Calu3 (cell line): ENCODE measurements at regions not wholly inside any gene's neighbourhood (a gene's known extent, or its start where the extent isn't known, plus 50 kb on each side); places are given as distances from the start of the nearest gene placed in this dataset.

Experiments
- BruUV-seq: library from RNA; stranded (reverse); fragments of 400-500 nt; replicated peaks from 2 replicates; lab custom pipeline; 2021; lab: Mats Ljungman, UMichigan
- CTCF ChIA-PET: fragments of 300-600 bp; sonication (Branson Sonifier 250); formaldehyde crosslinking; loops from one replicate; lab custom pipeline; 2022; ENCODE audit warnings: antibody characterized with exemption; lab: Charles Lee
- DNase-seq: peaks from one replicate; pipeline ENCODE4 v3.0.0; 2022
- H3K27ac Mint-ChIP-seq: one replicate; pipeline ENCODE4 v1.8.0; 2022; ENCODE audit warnings: mixed read lengths; ENCODE audit not compliant: unreplicated experiment
- H3K27me3 Mint-ChIP-seq: one replicate; pipeline ENCODE4 v1.8.0; 2022; ENCODE audit warnings: mixed read lengths; ENCODE audit not compliant: unreplicated experiment
- H3K36me3 Mint-ChIP-seq: one replicate; pipeline ENCODE4 v1.8.0; 2022; ENCODE audit warnings: mild to moderate bottlenecking, moderate library complexity, mixed read lengths; ENCODE audit not compliant: insufficient read depth, unreplicated experiment
- H3K4me1 Mint-ChIP-seq: one replicate; pipeline ENCODE4 v1.8.0; 2022; ENCODE audit warnings: mild to moderate bottlenecking, low read depth, mixed read lengths; ENCODE audit not compliant: unreplicated experiment
- H3K4me3 Mint-ChIP-seq: one replicate; pipeline ENCODE4 v1.8.0; 2022; ENCODE audit warnings: mild to moderate bottlenecking, low read depth, moderate library complexity, mixed read lengths; ENCODE audit not compliant: unreplicated experiment
- H3K9me3 Mint-ChIP-seq: one replicate; pipeline ENCODE4 v1.8.0; 2022; ENCODE audit warnings: low read depth, mixed read lengths; ENCODE audit not compliant: unreplicated experiment
- CTCF ChIP-seq: fragments of 200-600 bp; IDR thresholded peaks from one replicate; pipeline ENCODE4 v1.8.0; 2022; ENCODE audit warnings: antibody characterized with exemption; ENCODE audit not compliant: unreplicated experiment
- intact Hi-C: fragments of 100-400 bp; cut with micrococcal nuclease; formaldehyde crosslinking; loops from one replicate; pipeline ENCODE4 v1.10.0; 2022; ENCODE audit not compliant: unreplicated experiment

GRCh38 chr7:25391961-25392587 lies 163.8 kb upstream of the NPVF start:
- H3K27me3 Mint-ChIP-seq = peaks cover 33% of the 10 kb centered on the region
- no peaks in the 10 kb centered on the region for H3K9me3 Mint-ChIP-seq
- no peak for TF ChIP-seq CTCF
- CTCF ChIA-PET = interaction anchor here (0.9 to 4.6 kb wide), 7 partner anchors 131 to 460 kb away, joined by 3 to 87 read pairs (median 9); no protein-coding TSS in a partner anchor
- no peaks in the 10 kb centered on the region for H3K36me3 Mint-ChIP-seq
- peaks cover 23% of the 10 kb centered on the region for H3K4me1 Mint-ChIP-seq
- H3K4me3 Mint-ChIP-seq = no peak overlapping the region
- BruUV-seq = no TSS peak
- DNase-seq = no peak
- intact Hi-C loops = loop anchor here (1.0 kb wide), 2 partner anchors 174 to 459 kb away; no protein-coding TSS in a partner anchor
- H3K27ac Mint-ChIP-seq = no peak overlapping the region

GRCh38 chr7:25392588-25393338 lies 164.5 kb upstream of the NPVF start:
- Mint-ChIP-seq H3K4me1 (peaks cover 23% of the 10 kb centered on the region), H3K9me3 (no peaks in the 10 kb centered on the region), H3K36me3 (no peaks in the 10 kb centered on the region), H3K4me3 (no peak overlapping the region), H3K27ac (no peak overlapping the region), H3K27me3 (peaks cover 40% of the 10 kb centered on the region)
- no peak for TF ChIP-seq CTCF
- CTCF ChIA-PET = interaction anchor here (0.8 to 2.4 kb wide), 3 partner anchors 133 to 175 kb away, joined by 3 to 9 read pairs (median 3); no protein-coding TSS in a partner anchor
- no peak for DNase-seq
- no TSS peak for BruUV-seq
- intact Hi-C loops = no loop called here

- H3K4me1 Mint-ChIP-seq = peaks cover 10% of the 10 kb centered on the region
- CTCF ChIA-PET = no interaction called here
- H3K27me3 Mint-ChIP-seq = peaks cover 26% of the 10 kb centered on the region
- no peak overlapping the region for H3K4me3 Mint-ChIP-seq
- no peaks in the 10 kb centered on the region for H3K36me3 Mint-ChIP-seq
- H3K27ac Mint-ChIP-seq = no peak overlapping the region
- intact Hi-C loops = no loop called here
- no peak for TF ChIP-seq CTCF
- no TSS peak for BruUV-seq
- H3K9me3 Mint-ChIP-seq = no peaks in the 10 kb centered on the region
- DNase-seq = no peak
These were observed 167.7 kb upstream of the NPVF start for GRCh38 chr7:25395976-25396375.

- Mint-ChIP-seq H3K27me3 (peaks cover 32% of the 10 kb centered on the region), H3K36me3 (no peaks in the 10 kb centered on the region), H3K4me1 (peaks cover 10% of the 10 kb centered on the region), H3K27ac (no peak overlapping the region), H3K9me3 (no peaks in the 10 kb centered on the region), H3K4me3 (no peak overlapping the region)
- BruUV-seq = no TSS peak
- intact Hi-C loops = no loop called here
- no peak for TF ChIP-seq CTCF
- DNase-seq = no peak
- CTCF ChIA-PET = interaction anchor here (0.7 kb wide), 1 partner anchor 73 kb away, joined by 5 read pairs; no protein-coding TSS in a partner anchor
These were observed 168.4 kb upstream of the NPVF start for GRCh38 chr7:25396668-25397067.
